ENCODE measurements at regions not wholly inside any gene's neighbourhood (a gene's known extent, or its start where the extent isn't known, plus 50 kb on each side); places are given as distances from the start of the nearest gene placed in this dataset.
A peak's percentile ranks its signal among the peaks of the same experiment; 100 is the strongest.
"Not testable (repeated sequence)": the region's sequence is repeated elsewhere in the genome, so short reads cannot be mapped to it uniquely, and the experiment has no call there.

DNA sequence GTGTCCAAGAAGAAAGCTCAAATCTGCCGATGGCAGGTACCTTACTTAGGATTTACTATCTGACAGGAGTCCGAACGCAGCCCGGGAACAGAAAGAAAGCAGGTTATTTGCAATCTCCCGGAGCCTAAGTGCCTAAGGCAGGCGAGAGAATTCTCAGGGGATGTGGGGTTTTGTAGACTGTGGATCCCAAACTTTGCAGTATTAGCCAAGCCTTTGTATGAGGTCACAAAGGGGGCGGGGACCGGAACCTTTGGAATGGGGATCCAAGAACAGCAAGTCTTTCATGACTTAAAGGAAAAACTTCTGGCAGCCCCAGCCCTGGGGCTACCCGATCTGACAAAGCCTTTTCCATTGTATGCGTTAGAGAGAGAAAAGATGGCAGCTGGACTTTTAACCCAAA, 80.6 kb upstream of the RUBCNL start:
- H3K27ac ChIP-seq (ENCODE audit: low read depth, low read length); H3K9ac ChIP-seq (ENCODE audit: low read depth, low read length); H3K27me3 ChIP-seq (ENCODE audit: control insufficient read depth, insufficient read depth, low read length); H3K9me3 ChIP-seq (ENCODE audit: control insufficient read depth, insufficient read depth, low read length); H3K4me3 ChIP-seq (ENCODE audit: low read depth, low read length); H3K4me1 ChIP-seq (ENCODE audit: control insufficient read depth, insufficient read depth, low read length); H3K36me3 ChIP-seq (ENCODE audit: control insufficient read depth, insufficient read depth, low read length): not testable (repeated sequence)

DNA sequence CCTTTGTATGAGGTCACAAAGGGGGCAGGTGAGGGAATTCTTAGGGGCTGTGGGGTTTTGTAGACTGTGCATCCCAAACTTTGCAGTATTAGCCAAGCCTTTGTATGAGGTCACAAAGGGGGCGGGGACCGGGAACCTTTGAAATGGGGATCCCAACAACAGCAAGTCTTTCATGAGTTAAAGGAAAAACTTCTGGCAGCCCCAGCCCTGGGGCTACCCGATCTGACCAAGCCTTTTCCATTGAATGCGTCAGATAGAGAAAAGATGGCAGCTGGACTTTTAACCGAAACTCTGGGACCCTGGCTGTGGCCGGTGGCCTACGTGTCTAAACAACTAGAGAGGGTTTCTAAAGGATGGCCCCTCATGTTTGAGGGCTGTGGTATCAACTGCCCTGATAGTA, 79.0 kb upstream of the RUBCNL start:
- not testable (repeated sequence) for H3K36me3 ChIP-seq (ENCODE audit: control insufficient read depth, insufficient read depth, low read length); H3K4me1 ChIP-seq (ENCODE audit: control insufficient read depth, insufficient read depth, low read length); H3K9ac ChIP-seq (ENCODE audit: low read depth, low read length); H3K4me3 ChIP-seq (ENCODE audit: low read depth, low read length); H3K27ac ChIP-seq (ENCODE audit: low read depth, low read length); H3K27me3 ChIP-seq (ENCODE audit: control insufficient read depth, insufficient read depth, low read length); H3K9me3 ChIP-seq (ENCODE audit: control insufficient read depth, insufficient read depth, low read length)

DNA sequence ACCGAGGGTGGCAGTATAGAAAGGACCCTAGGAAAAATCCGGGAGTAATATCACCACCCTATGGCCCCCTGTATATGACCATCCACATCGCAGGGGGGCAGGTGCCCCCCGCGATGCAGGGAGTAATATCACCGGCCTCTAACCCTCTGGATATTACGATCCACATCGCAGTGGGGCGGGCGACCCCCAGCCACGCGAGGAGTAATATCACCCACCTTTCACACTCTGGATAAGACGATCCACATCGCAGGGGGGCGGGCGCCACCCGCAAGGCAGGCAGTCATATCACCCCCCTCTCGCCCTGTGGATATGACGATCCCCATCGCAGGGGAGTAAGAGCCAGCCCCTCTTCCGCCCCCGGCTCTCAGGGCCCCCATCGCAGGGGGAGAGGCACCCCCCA, 76.7 kb upstream of the RUBCNL start:
- H3K36me3 ChIP-seq (ENCODE audit: control insufficient read depth, insufficient read depth, low read length), result no peaks in the 10 kb centered on the region

DNA sequence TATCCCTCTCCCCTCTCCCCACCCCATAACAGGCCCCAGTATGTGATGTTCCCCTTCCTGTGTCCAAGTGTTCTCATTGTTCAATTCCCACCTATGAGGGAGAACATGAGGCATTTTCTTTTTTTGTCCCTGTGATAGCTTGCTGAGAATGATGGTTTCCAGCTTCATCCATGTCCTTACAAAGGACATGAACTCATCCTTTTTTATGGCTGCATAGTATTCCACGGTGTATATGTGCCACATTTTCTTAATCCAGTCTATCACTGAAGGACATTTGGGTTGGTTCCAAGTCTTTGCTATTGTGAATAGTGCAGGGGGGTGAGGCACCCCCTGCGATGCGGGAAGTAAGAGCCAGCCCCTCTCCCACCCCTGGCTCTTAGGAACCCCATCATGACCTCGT, 73.2 kb upstream of the RUBCNL start:
- H3K4me3 ChIP-seq (ENCODE audit: low read depth, low read length); H3K9ac ChIP-seq (ENCODE audit: low read depth, low read length); H3K4me1 ChIP-seq (ENCODE audit: control insufficient read depth, insufficient read depth, low read length); H3K27ac ChIP-seq (ENCODE audit: low read depth, low read length); H3K9me3 ChIP-seq (ENCODE audit: control insufficient read depth, insufficient read depth, low read length); H3K36me3 ChIP-seq (ENCODE audit: control insufficient read depth, insufficient read depth, low read length); H3K27me3 ChIP-seq (ENCODE audit: control insufficient read depth, insufficient read depth, low read length): not testable (repeated sequence)

More for the DNA sequence above, 76.7 kb upstream of the RUBCNL start:
- Histone ChIP-seq H3K4me1 (ENCODE audit: control insufficient read depth, insufficient read depth, low read length) (no peaks in the 10 kb centered on the region), H3K9ac (ENCODE audit: low read depth, low read length) (no peak overlapping the region), H3K4me3 (ENCODE audit: low read depth, low read length) (no peak overlapping the region), H3K9me3 (ENCODE audit: control insufficient read depth, insufficient read depth, low read length) (no peaks in the 10 kb centered on the region), H3K27me3 (ENCODE audit: control insufficient read depth, insufficient read depth, low read length) (no peaks in the 10 kb centered on the region), H3K27ac (ENCODE audit: low read depth, low read length) (no peak overlapping the region)

DNA sequence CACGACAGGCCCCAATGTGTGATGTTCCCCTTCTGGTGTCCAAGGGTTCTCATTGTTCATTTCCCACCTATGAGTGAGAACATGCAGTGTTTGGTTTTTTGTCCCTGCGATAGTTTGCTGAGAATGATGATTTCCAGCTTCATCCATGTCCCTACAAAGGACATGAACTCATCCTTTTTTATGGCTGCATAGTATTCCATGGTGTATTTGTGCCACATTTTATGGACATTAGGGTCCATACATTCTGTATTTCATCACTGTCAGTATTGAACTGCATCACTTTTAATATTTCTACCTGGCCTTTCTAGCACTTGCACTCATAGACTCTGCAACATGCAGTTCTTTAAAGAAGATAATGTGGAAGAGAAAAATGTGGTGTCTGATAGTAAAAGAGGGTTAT, 70.2 kb upstream of the RUBCNL start:
- H3K27me3 ChIP-seq (ENCODE audit: control insufficient read depth, insufficient read depth, low read length); H3K9ac ChIP-seq (ENCODE audit: low read depth, low read length); H3K4me1 ChIP-seq (ENCODE audit: control insufficient read depth, insufficient read depth, low read length); H3K4me3 ChIP-seq (ENCODE audit: low read depth, low read length); H3K36me3 ChIP-seq (ENCODE audit: control insufficient read depth, insufficient read depth, low read length); H3K9me3 ChIP-seq (ENCODE audit: control insufficient read depth, insufficient read depth, low read length); H3K27ac ChIP-seq (ENCODE audit: low read depth, low read length): not testable (repeated sequence)

DNA sequence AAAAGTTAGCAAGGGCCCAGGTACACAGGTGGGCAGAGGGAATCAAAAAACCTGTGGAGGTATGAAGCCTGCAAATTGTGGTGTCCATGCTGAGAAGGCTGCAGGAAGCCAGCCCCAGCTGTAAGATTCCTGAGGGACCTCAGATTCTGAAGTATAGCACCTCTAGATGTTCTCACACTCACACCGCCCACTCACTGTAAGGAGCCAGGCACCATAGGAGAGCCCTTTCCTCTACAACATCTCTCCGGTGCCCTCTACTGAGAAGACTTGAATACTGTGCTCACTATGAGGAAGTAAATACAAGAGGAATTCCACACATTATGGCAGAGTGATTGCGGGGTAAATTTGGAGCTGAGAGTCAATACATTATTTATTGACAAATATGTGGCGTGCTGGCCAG, 68.9 kb upstream of the RUBCNL start:
- H3K9me3 ChIP-seq (ENCODE audit: control insufficient read depth, insufficient read depth, low read length); H3K36me3 ChIP-seq (ENCODE audit: control insufficient read depth, insufficient read depth, low read length); H3K9ac ChIP-seq (ENCODE audit: low read depth, low read length); H3K4me3 ChIP-seq (ENCODE audit: low read depth, low read length); H3K27ac ChIP-seq (ENCODE audit: low read depth, low read length); H3K4me1 ChIP-seq (ENCODE audit: control insufficient read depth, insufficient read depth, low read length); H3K27me3 ChIP-seq (ENCODE audit: control insufficient read depth, insufficient read depth, low read length): not testable (repeated sequence)

DNA sequence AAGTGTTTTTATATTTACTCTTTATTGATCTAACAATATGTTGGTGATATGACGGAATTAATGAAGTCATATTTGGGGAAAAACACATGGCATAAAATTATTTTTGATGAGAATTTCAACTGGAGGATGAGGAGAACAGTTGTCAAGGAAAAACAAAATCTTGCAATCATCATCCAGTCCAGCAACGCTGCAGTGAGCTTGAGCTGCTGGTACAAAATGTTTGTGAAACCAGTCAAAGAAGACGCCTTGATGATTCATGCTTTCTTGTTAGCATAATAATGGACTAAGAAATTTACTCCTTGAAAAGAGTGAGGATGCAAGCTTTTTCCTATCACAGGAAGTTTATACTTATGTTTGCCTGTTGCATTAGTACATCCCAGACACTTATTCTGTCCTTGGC, 64.1 kb upstream of the RUBCNL start:
- H3K9ac ChIP-seq (ENCODE audit: low read depth, low read length); H3K4me1 ChIP-seq (ENCODE audit: control insufficient read depth, insufficient read depth, low read length); H3K27ac ChIP-seq (ENCODE audit: low read depth, low read length); H3K4me3 ChIP-seq (ENCODE audit: low read depth, low read length); H3K36me3 ChIP-seq (ENCODE audit: control insufficient read depth, insufficient read depth, low read length); H3K9me3 ChIP-seq (ENCODE audit: control insufficient read depth, insufficient read depth, low read length); H3K27me3 ChIP-seq (ENCODE audit: control insufficient read depth, insufficient read depth, low read length): not testable (repeated sequence)

DNA sequence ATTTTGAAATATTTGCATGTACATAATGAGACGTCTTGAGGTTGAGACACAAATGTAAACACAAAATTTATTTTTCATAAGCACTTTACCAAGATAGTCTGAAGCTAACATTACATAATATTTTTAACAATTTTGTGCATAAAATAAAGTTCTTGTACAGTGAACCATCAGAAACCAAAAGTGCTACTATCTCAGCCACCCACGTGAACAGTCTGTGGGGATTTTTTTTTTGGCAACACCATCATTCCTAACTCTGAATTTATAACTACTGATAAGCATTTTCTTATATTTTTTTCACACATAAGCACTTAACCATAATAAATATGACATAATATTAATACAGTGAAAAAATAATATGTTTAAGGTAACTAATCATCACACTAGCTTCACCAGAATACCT, 62.9 kb upstream of the RUBCNL start:
- not testable (repeated sequence) for H3K9ac ChIP-seq (ENCODE audit: low read depth, low read length); H3K36me3 ChIP-seq (ENCODE audit: control insufficient read depth, insufficient read depth, low read length); H3K4me3 ChIP-seq (ENCODE audit: low read depth, low read length); H3K9me3 ChIP-seq (ENCODE audit: control insufficient read depth, insufficient read depth, low read length); H3K27ac ChIP-seq (ENCODE audit: low read depth, low read length); H3K27me3 ChIP-seq (ENCODE audit: control insufficient read depth, insufficient read depth, low read length); H3K4me1 ChIP-seq (ENCODE audit: control insufficient read depth, insufficient read depth, low read length)

DNA sequence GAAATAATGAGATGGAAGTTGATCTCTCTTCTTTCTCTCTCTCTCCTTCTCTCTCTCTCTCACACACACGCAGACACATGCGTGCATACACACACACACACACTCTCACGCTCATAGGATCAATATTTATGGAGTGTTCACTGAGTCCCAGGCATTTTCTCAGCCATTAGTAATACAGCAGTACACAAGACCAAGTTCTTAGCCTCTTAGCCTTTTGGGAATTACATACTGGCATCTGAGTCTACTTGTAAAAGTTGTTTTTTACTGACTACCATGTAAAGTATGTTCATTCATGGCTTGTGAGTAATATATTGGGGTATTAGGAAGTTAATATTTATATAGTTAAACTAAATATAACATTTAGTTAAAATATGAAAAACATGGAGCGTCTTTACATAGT, 61.1 kb upstream of the RUBCNL start:
- not testable (repeated sequence) for H3K4me3 ChIP-seq (ENCODE audit: low read depth, low read length); H3K36me3 ChIP-seq (ENCODE audit: control insufficient read depth, insufficient read depth, low read length); H3K27me3 ChIP-seq (ENCODE audit: control insufficient read depth, insufficient read depth, low read length); H3K27ac ChIP-seq (ENCODE audit: low read depth, low read length); H3K9me3 ChIP-seq (ENCODE audit: control insufficient read depth, insufficient read depth, low read length); H3K9ac ChIP-seq (ENCODE audit: low read depth, low read length); H3K4me1 ChIP-seq (ENCODE audit: control insufficient read depth, insufficient read depth, low read length)

DNA sequence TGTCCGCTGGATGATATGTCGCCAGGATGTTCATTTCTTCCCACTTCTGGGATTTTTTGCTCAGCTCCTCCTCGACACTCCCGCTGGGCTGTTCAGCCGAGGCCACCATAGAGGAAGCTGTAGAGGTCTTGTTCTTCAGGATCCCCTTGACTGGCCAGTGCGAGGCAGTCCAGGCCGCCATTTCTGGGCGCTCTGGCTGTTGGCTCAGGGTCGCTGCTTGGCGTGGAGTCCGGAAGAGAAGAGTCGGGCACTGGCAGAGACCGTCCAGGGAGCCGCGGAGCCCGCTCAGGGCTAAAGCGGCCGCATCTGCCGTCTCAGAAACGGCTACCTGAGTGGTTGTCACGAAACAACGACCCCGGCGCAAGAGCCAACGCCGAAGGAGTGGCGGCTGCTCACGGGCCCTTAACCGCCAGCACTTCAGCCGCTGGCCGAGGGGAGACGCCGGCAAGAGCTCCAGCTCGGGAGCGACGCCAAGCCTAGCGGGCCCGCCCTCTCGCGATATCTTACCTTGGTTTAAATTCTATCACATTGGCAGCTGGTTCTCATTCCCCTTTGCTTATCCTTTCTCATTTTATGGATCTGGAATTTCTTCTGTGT, 50.9 kb upstream of the RUBCNL start:
- not testable (repeated sequence) for H3K27me3 ChIP-seq (ENCODE audit: control insufficient read depth, insufficient read depth, low read length); H3K9me3 ChIP-seq (ENCODE audit: control insufficient read depth, insufficient read depth, low read length); H3K27ac ChIP-seq (ENCODE audit: low read depth, low read length); H3K9ac ChIP-seq (ENCODE audit: low read depth, low read length); H3K36me3 ChIP-seq (ENCODE audit: control insufficient read depth, insufficient read depth, low read length); H3K4me1 ChIP-seq (ENCODE audit: control insufficient read depth, insufficient read depth, low read length)
- peak overlapping the region; percentile 54 for H3K4me3 ChIP-seq (ENCODE audit: low read depth, low read length)
